ENCODE measurements at regions not wholly inside any gene's neighbourhood (a gene's known extent, or its start where the extent isn't known, plus 50 kb on each side); places are given as distances from the start of the nearest gene placed in this dataset.
A peak's percentile ranks its signal among the peaks of the same experiment; 100 is the strongest.
"Not testable (repeated sequence)": the region's sequence is repeated elsewhere in the genome, so short reads cannot be mapped to it uniquely, and the experiment has no call there.

GRCh38 chr7:68183176-68183575, 1186.5 kb downstream of the TYW1 start:
- WGBS, 5 donors: 84 to 95% (median 88%) methylated on average over 6 of the region's 6 CpGs
- H3K9me3 ChIP-seq: peaks cover 0 to 7% (median 0%) of the 10 kb centered on the region in 4 donors
- H3K27me3 ChIP-seq: no peaks in the 10 kb centered on the region
- no peak overlapping the region for H3K27ac ChIP-seq
- H3K36me3 ChIP-seq: no peaks in the 10 kb centered on the region
- intact Hi-C loops (cut with DNase I; ENCODE audit: low total_unique reads): no loop called here
- no peaks in the 10 kb centered on the region for H3K4me1 ChIP-seq
- DNase-seq: no peak
- TF ChIP-seq POLR2A (IDR thresholded peaks at IDR 0.05) (no peak), EP300 (IDR thresholded peaks at IDR 0.05) (no peak), CTCF (IDR thresholded peaks at IDR 0.05) (no peak), POLR2AphosphoS5 (IDR thresholded peaks at IDR 0.05) (no peak)
- no peak overlapping the region for H3K4me3 ChIP-seq

GRCh38 chr7:68185631-68186456, 1189.2 kb downstream of the TYW1 start:
- no peaks in the 10 kb centered on the region for H3K4me1 ChIP-seq
- intact Hi-C loops (cut with DNase I; ENCODE audit: low total_unique reads): no loop called here
- WGBS, 5 donors: 45 to 58% (median 55%) methylated on average over 16 of the region's 16 CpGs

GRCh38 chr7:68187532-68187931, 1190.9 kb downstream of the TYW1 start:
- 61 to 88% (median 77%) methylated on average over 7 of the region's 7 CpGs for WGBS, 5 donors
- TF ChIP-seq POLR2A (IDR thresholded peaks at IDR 0.05) (no peak), POLR2AphosphoS5 (IDR thresholded peaks at IDR 0.05) (no peak), CTCF (IDR thresholded peaks at IDR 0.05) (no peak), EP300 (IDR thresholded peaks at IDR 0.05) (no peak)

More at GRCh38 chr7:68185631-68186456, 1189.2 kb downstream of the TYW1 start:
- Histone ChIP-seq H3K27me3 (no peaks in the 10 kb centered on the region), H3K27ac (no peak overlapping the region), H3K36me3 (no peaks in the 10 kb centered on the region), H3K9me3 (peaks cover 0 to 7% (median 0%) of the 10 kb centered on the region in 4 donors), H3K4me3 (no peak overlapping the region)
- DNase-seq: peak in 1 of 2 donors; percentile 59
- TF ChIP-seq CTCF (IDR thresholded peaks at IDR 0.05) (no peak), POLR2AphosphoS5 (IDR thresholded peaks at IDR 0.05) (no peak), EP300 (IDR thresholded peaks at IDR 0.05) (no peak), POLR2A (IDR thresholded peaks at IDR 0.05) (no peak)

GRCh38 chr7:68192941-68193340, 1196.3 kb downstream of the TYW1 start:
- no peak for TF ChIP-seq EP300 (IDR thresholded peaks at IDR 0.05)
- TF ChIP-seq POLR2A (IDR thresholded peaks at IDR 0.05): no peak
- no peak for TF ChIP-seq POLR2AphosphoS5 (IDR thresholded peaks at IDR 0.05)
- no peak for TF ChIP-seq CTCF (IDR thresholded peaks at IDR 0.05)
- Histone ChIP-seq H3K36me3 (no peaks in the 10 kb centered on the region), H3K9me3 (peaks cover 0 to 26% (median 14%) of the 10 kb centered on the region in 4 donors), H3K4me1 (no peaks in the 10 kb centered on the region), H3K27me3 (peaks cover 0 to 3% (median 0%) of the 10 kb centered on the region in 3 donors), H3K27ac (no peak overlapping the region), H3K4me3 (no peak overlapping the region)
- no peak for DNase-seq
- WGBS, 5 donors: 74 to 84% (median 79%) methylated on average over 5 of the region's 5 CpGs
- intact Hi-C loops (cut with DNase I; ENCODE audit: low total_unique reads): no loop called here

More at GRCh38 chr7:68187532-68187931, 1190.9 kb downstream of the TYW1 start:
- Histone ChIP-seq H3K36me3 (no peaks in the 10 kb centered on the region), H3K27me3 (peaks cover 0 to 3% (median 0%) of the 10 kb centered on the region in 3 donors), H3K4me3 (no peak overlapping the region), H3K4me1 (no peaks in the 10 kb centered on the region), H3K9me3 (peaks cover 0 to 7% (median 0%) of the 10 kb centered on the region in 4 donors), H3K27ac (no peak overlapping the region)
- DNase-seq: no peak
- intact Hi-C loops (cut with DNase I; ENCODE audit: low total_unique reads): no loop called here

- H3K4me3 ChIP-seq; H3K27ac ChIP-seq; H3K4me1 ChIP-seq; DNase-seq; intact Hi-C loops (cut with DNase I; ENCODE audit: low total_unique reads); H3K27me3 ChIP-seq; H3K36me3 ChIP-seq: not testable (repeated sequence)
- 81 to 95% (median 84%) methylated on average over 2 of the region's 2 CpGs for WGBS, 5 donors
- H3K9me3 ChIP-seq: peaks cover 0 to 26% (median 14%) of the 10 kb centered on the region in 4 donors
Observed at GRCh38 chr7:68195642-68196041, 1199.0 kb downstream of the TYW1 start.
